SU-DHL-6 (cell line): ENCODE measurements at regions not wholly inside any gene's neighbourhood (a gene's known extent, or its start where the extent isn't known, plus 50 kb on each side); places are given as distances from the start of the nearest gene placed in this dataset.

Source experiments
- H2AFZ ChIP-seq: fragments of 200-600 bp; sonication (generic); 2 replicates; pipeline ENCODE4 v1.6.1; 2014; ENCODE audit warnings: low read depth, mild to moderate bottlenecking, moderate library complexity, mixed read lengths, antibody characterized with exemption, low read length; ENCODE audit not compliant: severe bottlenecking
- H3F3A ChIP-seq: fragments of 200-600 bp; shearing (Covaris generic); 2 replicates; pipeline ENCODE4 v1.6.0; 2016; ENCODE audit warnings: antibody characterized with exemption, mild to moderate bottlenecking; ENCODE audit not compliant: insufficient read depth
- H3K27ac ChIP-seq: fragments of 200-600 bp; sonication (generic); 2 replicates; pipeline ENCODE4 v1.5.1; 2016; ENCODE audit warnings: low read depth, mild to moderate bottlenecking, low read length, moderate library complexity, mixed read lengths
- H3K27me3 ChIP-seq: fragments of 200-600 bp; sonication (generic), shearing (Covaris generic); 2 replicates; pipeline ENCODE4 v1.6.0; 2014; ENCODE audit warnings: mild to moderate bottlenecking, low read length
- H3K36me3 ChIP-seq: fragments of 200-600 bp; sonication (generic); 2 replicates; pipeline ENCODE4 v1.6.1; 2014; ENCODE audit warnings: mild to moderate bottlenecking, low read length, mixed read lengths
- H3K4me2 ChIP-seq: fragments of 300-600, 200-600 bp; shearing (Covaris generic), sonication (generic); 2 replicates; pipeline ENCODE4 v1.6.0; 2014; ENCODE audit warnings: low read length, low read depth, mild to moderate bottlenecking; ENCODE audit not compliant: poor library complexity, severe bottlenecking
- H3K4me3 ChIP-seq: fragments of 200-600 bp; sonication (generic); 2 replicates; pipeline ENCODE4 v1.5.1; 2014; ENCODE audit warnings: antibody characterized with exemption, low read length, mild to moderate bottlenecking, mixed read lengths; ENCODE audit not compliant: insufficient read depth, poor library complexity, severe bottlenecking
- H3K79me2 ChIP-seq: fragments of 200-600 bp; sonication (generic); 2 replicates; pipeline ENCODE4 v1.6.1; 2014; ENCODE audit warnings: mild to moderate bottlenecking, low read length, moderate library complexity; ENCODE audit not compliant: insufficient read depth
- H3K9ac ChIP-seq: fragments of 200-600 bp; sonication (generic); 2 replicates; pipeline ENCODE4 v1.7.0; 2014; ENCODE audit warnings: mild to moderate bottlenecking, low read length
- H3K9me2 ChIP-seq: fragments of 200-600 bp; sonication (generic); replicated peaks from 2 replicates; pipeline ENCODE4 v1.6.1; 2014; ENCODE audit warnings: low read length; ENCODE audit not compliant: insufficient read depth
- H3K9me3 ChIP-seq: fragments of 200-600 bp; sonication (generic); 2 replicates; pipeline ENCODE4 v1.6.1; 2014; ENCODE audit warnings: low read length, mixed read lengths; ENCODE audit not compliant: insufficient read depth
- H4K20me1 ChIP-seq: fragments of 200-600 bp; sonication (generic); 2 replicates; pipeline ENCODE4 v1.6.1; 2014; ENCODE audit warnings: low read depth, mild to moderate bottlenecking, antibody characterized with exemption, low read length, moderate library complexity, mixed read lengths
- CTCF ChIP-seq: fragments of 200-600 bp; sonication (generic); IDR thresholded peaks from one replicate; pipeline ENCODE4 v1.5.1; 2017; ENCODE audit warnings: antibody characterized with exemption, mild to moderate bottlenecking, low read length, moderate library complexity; ENCODE audit not compliant: insufficient read depth, poor library complexity, severe bottlenecking
- EZH2phosphoT487 ChIP-seq: fragments of 200-600 bp; sonication (generic), shearing (Covaris generic); conservative IDR thresholded peaks from 2 replicates; pipeline ENCODE4 v1.6.1; 2018; ENCODE audit warnings: mild to moderate bottlenecking, antibody characterized with exemption, low read length, moderate library complexity, mixed read lengths

- H2AFZ ChIP-seq: no peak overlapping the region
- H3K27ac ChIP-seq: no peak overlapping the region
- no peaks in the 10 kb centered on the region for H3K79me2 ChIP-seq
- H3K4me3 ChIP-seq: no peak overlapping the region
- TF ChIP-seq CTCF (no peak), EZH2phosphoT487 (no peak)
- no peaks in the 10 kb centered on the region for H3K27me3 ChIP-seq
- no peak overlapping the region for H3K9ac ChIP-seq
- H4K20me1 ChIP-seq: no peaks in the 10 kb centered on the region
- no peak overlapping the region for H3K4me2 ChIP-seq
- H3K9me2 ChIP-seq: no peaks in the 10 kb centered on the region
- H3F3A ChIP-seq: no peaks in the 10 kb centered on the region
- no peaks in the 10 kb centered on the region for H3K36me3 ChIP-seq
- H3K9me3 ChIP-seq: no peaks in the 10 kb centered on the region
Observed at GRCh38 chr6:82072751-82073150, 174.8 kb downstream of the IBTK start.

DNA sequence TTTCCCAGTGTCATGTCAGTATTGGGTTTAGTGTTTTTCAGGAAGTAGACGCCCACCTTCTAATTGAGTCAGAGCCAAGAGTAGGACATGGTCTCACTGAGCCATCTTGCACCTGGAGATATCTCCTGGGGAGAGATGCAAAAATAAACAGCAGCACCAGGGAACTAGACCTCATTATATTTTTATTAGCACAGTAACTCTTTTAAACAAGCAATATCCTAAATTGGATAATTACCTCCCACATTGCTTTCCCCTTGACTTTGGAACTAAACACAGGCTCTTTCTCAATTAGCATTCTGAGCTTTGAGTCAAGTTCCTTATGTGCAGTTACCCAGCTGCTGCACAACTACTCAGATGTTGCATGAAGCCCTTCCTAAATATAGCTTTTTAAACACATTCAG is 175.4 kb downstream of the IBTK start:
- no peaks in the 10 kb centered on the region for H3K9me2 ChIP-seq
- H2AFZ ChIP-seq: no peak overlapping the region
- no peak overlapping the region for H3K4me3 ChIP-seq
- no peaks in the 10 kb centered on the region for H4K20me1 ChIP-seq
- TF ChIP-seq CTCF (no peak), EZH2phosphoT487 (no peak)
- H3F3A ChIP-seq: no peaks in the 10 kb centered on the region
- H3K9me3 ChIP-seq: no peaks in the 10 kb centered on the region
- no peaks in the 10 kb centered on the region for H3K79me2 ChIP-seq
- no peaks in the 10 kb centered on the region for H3K27me3 ChIP-seq
- no peak overlapping the region for H3K9ac ChIP-seq
- no peak overlapping the region for H3K27ac ChIP-seq
- H3K4me2 ChIP-seq: no peak overlapping the region
- no peaks in the 10 kb centered on the region for H3K36me3 ChIP-seq

GRCh38 chr6:82068721-82069120 is 178.8 kb downstream of the IBTK start:
- no peaks in the 10 kb centered on the region for H3K9me2 ChIP-seq
- no peaks in the 10 kb centered on the region for H3K27me3 ChIP-seq
- no peak overlapping the region for H2AFZ ChIP-seq
- H3K9ac ChIP-seq: no peak overlapping the region
- H3K36me3 ChIP-seq: no peaks in the 10 kb centered on the region
- no peaks in the 10 kb centered on the region for H4K20me1 ChIP-seq
- no peak overlapping the region for H3K4me2 ChIP-seq
- no peak overlapping the region for H3K27ac ChIP-seq
- no peaks in the 10 kb centered on the region for H3K79me2 ChIP-seq
- H3K9me3 ChIP-seq: no peaks in the 10 kb centered on the region
- no peak for TF ChIP-seq EZH2phosphoT487
- TF ChIP-seq CTCF: no peak
- no peaks in the 10 kb centered on the region for H3F3A ChIP-seq
- H3K4me3 ChIP-seq: no peak overlapping the region
